Right cardiac atrium (tissue), 5 donors: ENCODE measurements at regions not wholly inside any gene's neighbourhood (a gene's known extent, or its start where the extent isn't known, plus 50 kb on each side); places are given as distances from the start of the nearest gene placed in this dataset.
"Not testable (repeated sequence)": the region's sequence is repeated elsewhere in the genome, so short reads cannot be mapped to it uniquely, and the experiment has no call there.

Experiments used
- ATAC-seq, 2 donors: fragments of 200-7000 bp; cut with Tn5 transposase; one replicate each; pipeline versions ENCODE4 v1.8.0 to v1.9.1; 2020; ENCODE audit warnings: moderate library complexity in 2 of 2, mild to moderate bottlenecking in 1 of 2
- DNase-seq, 3 donors: peaks; one replicate each; pipeline ENCODE4 v3.0.0-alpha.2; 2020
- H3K27ac ChIP-seq: one replicate; pipeline ENCODE4 v1.5.1; 2013; ENCODE audit warnings: mild to moderate bottlenecking, low read length, control low read depth, moderate library complexity
- H3K27me3 ChIP-seq: one replicate; pipeline ENCODE4 v1.6.1; 2013; ENCODE audit not compliant: control insufficient read depth, insufficient read depth
- H3K4me1 ChIP-seq: one replicate; pipeline ENCODE4 v1.6.1; 2013; ENCODE audit warnings: low read length; ENCODE audit not compliant: control insufficient read depth, insufficient read depth
- H3K4me3 ChIP-seq: one replicate; pipeline ENCODE4 v1.5.1; 2013; ENCODE audit warnings: low read length, control low read depth
- H3K9me3 ChIP-seq: one replicate; pipeline ENCODE4 v1.6.1; 2013; ENCODE audit warnings: low read length; ENCODE audit not compliant: control insufficient read depth
- WGBS: extraction: QIAGEN DNeasy Blood & Tissue Kit; methylation state at CpG from one replicate; pipeline ENCODE4 v1.1.7; 2013; 5-methylcytosine and 5-hydroxymethylcytosine counted together
- intact Hi-C, 4 donors: fragments of 100-400 bp; cut with DNase I; formaldehyde crosslinking; loops; one replicate each; pipeline versions ENCODE4 v1.11.0 to v1.14.0; 2022 to 2023
- donor health status: healthy with polysubstance abuse.
- donor health status: DM: no; HTN: yes; CAD: no.
- donor health status: DM: no; HTN: no; CAD: no.
- donor health status: DM: no; HTN: yes; CAD: no; lungs with severe emphysema.
- donor health status: DM: yes; HTN: yes; CAD: no.

- H3K9me3 ChIP-seq, H3K27me3 ChIP-seq, DNase-seq, intact Hi-C loops, H3K4me3 ChIP-seq, H3K4me1 ChIP-seq, H3K27ac ChIP-seq, ATAC-seq: not testable (repeated sequence)
- 42% methylated on average over 33 of the region's 39 CpGs for WGBS
Observed at GRCh38 chr10:117838500-117839498, 207.9 kb downstream of the RAB11FIP2 start.

- H3K27me3 ChIP-seq, H3K9me3 ChIP-seq, DNase-seq, intact Hi-C loops, H3K4me1 ChIP-seq, H3K4me3 ChIP-seq, H3K27ac ChIP-seq, ATAC-seq: not testable (repeated sequence)
- WGBS = 55% methylated on average over 1 of the region's 1 CpG
Observed at GRCh38 chr10:117856426-117856825, 190.3 kb downstream of the RAB11FIP2 start.

GRCh38 chr10:117860135-117860534 lies 186.6 kb downstream of the RAB11FIP2 start:
- Histone ChIP-seq H3K4me3 (no peak overlapping the region), H3K27me3 (no peaks in the 10 kb centered on the region), H3K4me1 (no peaks in the 10 kb centered on the region), H3K27ac (no peak overlapping the region), H3K9me3 (no peaks in the 10 kb centered on the region)
- DNase-seq (no peak), ATAC-seq (no peak)
- 85% methylated on average over 5 of the region's 5 CpGs for WGBS
- intact Hi-C loops = no loop called here

- H3K27ac ChIP-seq = no peak overlapping the region
- no peaks in the 10 kb centered on the region for H3K27me3 ChIP-seq
- no peak overlapping the region for H3K4me3 ChIP-seq
- intact Hi-C loops = no loop called here
- ATAC-seq = no peak
- H3K4me1 ChIP-seq = no peaks in the 10 kb centered on the region
- no peak for DNase-seq
- H3K9me3 ChIP-seq = no peaks in the 10 kb centered on the region
Observed at GRCh38 chr10:117860823-117861222, 185.9 kb downstream of the RAB11FIP2 start.

- intact Hi-C loops = no loop called here
- no peak for DNase-seq
- H3K4me1 ChIP-seq = no peaks in the 10 kb centered on the region
- 87% methylated on average over 4 of the region's 4 CpGs for WGBS
- no peaks in the 10 kb centered on the region for H3K9me3 ChIP-seq
- ATAC-seq = no peak
- H3K27me3 ChIP-seq = no peaks in the 10 kb centered on the region
- no peak overlapping the region for H3K27ac ChIP-seq
- H3K4me3 ChIP-seq = no peak overlapping the region
Observed at GRCh38 chr10:117861329-117861728, 185.4 kb downstream of the RAB11FIP2 start.

- Histone ChIP-seq H3K4me1 (no peaks in the 10 kb centered on the region), H3K27ac (no peak overlapping the region), H3K9me3 (no peaks in the 10 kb centered on the region), H3K27me3 (no peaks in the 10 kb centered on the region), H3K4me3 (no peak overlapping the region)
- DNase-seq = no peak
- WGBS = 51% methylated on average over 2 of the region's 2 CpGs
- ATAC-seq = no peak
- intact Hi-C loops = no loop called here
Observed at GRCh38 chr10:117863771-117864170, 183.0 kb downstream of the RAB11FIP2 start.

GRCh38 chr10:117865945-117866344 lies 180.8 kb downstream of the RAB11FIP2 start:
- Histone ChIP-seq H3K27ac (no peak overlapping the region), H3K9me3 (no peaks in the 10 kb centered on the region), H3K4me3 (no peak overlapping the region), H3K4me1 (no peaks in the 10 kb centered on the region), H3K27me3 (no peaks in the 10 kb centered on the region)
- intact Hi-C loops = no loop called here
- DNase-seq (no peak), ATAC-seq (no peak)
- WGBS = 88% methylated on average over 4 of the region's 4 CpGs

- H3K4me1 ChIP-seq = no peaks in the 10 kb centered on the region
- ATAC-seq (no peak), DNase-seq (no peak)
- intact Hi-C loops = no loop called here
- H3K4me3 ChIP-seq = no peak overlapping the region
- H3K9me3 ChIP-seq = no peaks in the 10 kb centered on the region
- 81% methylated on average over 9 of the region's 9 CpGs for WGBS
- no peaks in the 10 kb centered on the region for H3K27me3 ChIP-seq
- no peak overlapping the region for H3K27ac ChIP-seq
Observed at GRCh38 chr10:117868151-117868550, 178.6 kb downstream of the RAB11FIP2 start.

GRCh38 chr10:117875793-117876192 lies 170.9 kb downstream of the RAB11FIP2 start:
- DNase-seq (no peak), ATAC-seq (no peak)
- intact Hi-C loops = no loop called here
- H3K27ac ChIP-seq = no peak overlapping the region
- no peak overlapping the region for H3K4me3 ChIP-seq
- no peaks in the 10 kb centered on the region for H3K27me3 ChIP-seq
- no peaks in the 10 kb centered on the region for H3K4me1 ChIP-seq
- WGBS = 76% methylated on average over 2 of the region's 2 CpGs
- H3K9me3 ChIP-seq = no peaks in the 10 kb centered on the region

GRCh38 chr10:117876210-117876609 lies 170.5 kb downstream of the RAB11FIP2 start:
- Histone ChIP-seq H3K4me3 (no peak overlapping the region), H3K27me3 (no peaks in the 10 kb centered on the region), H3K9me3 (no peaks in the 10 kb centered on the region), H3K4me1 (no peaks in the 10 kb centered on the region), H3K27ac (no peak overlapping the region)
- WGBS = 68% methylated on average over 2 of the region's 2 CpGs
- intact Hi-C loops = no loop called here
- no peak for ATAC-seq
- no peak for DNase-seq

GRCh38 chr10:117878626-117879025 lies 168.1 kb downstream of the RAB11FIP2 start:
- intact Hi-C loops = no loop called here
- DNase-seq = no peak
- no peak for ATAC-seq
- Histone ChIP-seq H3K9me3 (no peaks in the 10 kb centered on the region), H3K27ac (no peak overlapping the region), H3K4me3 (no peak overlapping the region), H3K27me3 (no peaks in the 10 kb centered on the region), H3K4me1 (no peaks in the 10 kb centered on the region)
- WGBS = 75% methylated on average over 5 of the region's 5 CpGs
